SKM-1 treated with dmso at 0.1 percent for 144 hours (cell line): ENCODE measurements at regions not wholly inside any gene's neighbourhood (a gene's known extent, or its start where the extent isn't known, plus 50 kb on each side); places are given as distances from the start of the nearest gene placed in this dataset.

Experiments used
- DNase-seq: peaks from one replicate; lab custom pipeline; 2025; ENCODE audit not compliant: unreplicated experiment; lab: John Stamatoyannopoulos, UW

- no peak for DNase-seq
These were observed 55.9 kb upstream of the SLC66A3 start for GRCh38 chr2:11099122-11100065.

- DNase-seq = no peak
These were observed 55.1 kb upstream of the SLC66A3 start for GRCh38 chr2:11100130-11100529.

DNA sequence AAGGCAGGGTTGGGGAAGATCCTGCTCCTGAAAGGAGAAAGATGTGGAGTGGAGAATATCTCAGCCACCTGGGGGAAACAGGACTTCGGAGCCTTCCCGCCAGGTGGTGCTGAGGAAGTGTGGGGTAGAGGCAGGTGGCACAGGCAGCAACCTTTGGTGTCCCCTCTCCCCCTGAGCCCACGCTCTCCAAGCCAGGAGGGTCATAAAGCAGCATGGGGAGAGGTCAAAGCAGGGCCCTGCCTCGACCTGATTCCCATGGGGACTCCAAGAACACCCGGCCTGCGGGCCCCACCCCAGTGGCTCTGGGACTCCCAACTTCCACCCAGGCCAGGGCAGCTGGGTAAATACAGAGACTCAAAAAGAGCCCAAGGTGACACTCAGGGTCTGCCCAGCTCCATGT lies 54.3 kb upstream of the SLC66A3 start:
- no peak for DNase-seq

DNA sequence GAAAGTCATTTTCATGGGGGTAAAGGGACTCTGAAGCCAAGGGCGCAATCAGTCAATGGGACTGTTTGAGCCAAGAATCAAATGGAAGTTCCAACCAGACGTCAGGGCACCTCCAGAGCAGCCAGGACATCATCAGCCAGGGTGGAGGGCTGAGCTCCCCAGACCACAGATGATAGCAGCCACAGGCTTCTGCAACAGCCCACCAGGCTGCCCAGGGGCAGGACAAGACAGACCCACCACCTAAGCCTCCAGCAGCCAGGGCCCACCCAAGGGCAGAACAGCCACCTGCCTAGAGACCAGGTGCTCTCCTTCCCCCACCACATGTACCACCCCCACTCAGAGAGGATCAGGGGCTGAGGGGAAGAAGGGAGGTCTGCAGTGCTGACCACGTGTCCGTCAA lies 53.8 kb upstream of the SLC66A3 start:
- DNase-seq = no peak

DNA sequence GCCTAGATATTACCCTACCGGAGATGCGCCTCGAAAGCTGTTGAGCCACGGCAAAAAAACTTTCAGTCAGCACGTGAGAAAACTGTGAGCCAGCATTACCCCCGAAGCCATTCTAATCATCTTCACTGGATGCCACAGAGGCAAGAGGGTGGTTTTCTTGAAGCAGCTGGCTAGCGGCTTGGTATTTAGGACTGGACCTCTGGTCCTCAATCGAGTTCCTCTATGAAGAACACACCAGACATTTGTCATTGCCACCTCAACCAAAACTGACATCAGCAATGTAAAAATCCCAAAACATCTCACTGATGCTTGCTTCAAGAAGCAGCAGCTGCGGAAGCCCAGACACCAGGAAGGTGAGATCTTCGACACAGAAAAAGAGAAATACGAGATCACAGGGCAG lies 52.8 kb upstream of the SLC66A3 start:
- no peak for DNase-seq

GRCh38 chr2:11102956-11103860 lies 52.1 kb upstream of the SLC66A3 start:
- no peak for DNase-seq

DNA sequence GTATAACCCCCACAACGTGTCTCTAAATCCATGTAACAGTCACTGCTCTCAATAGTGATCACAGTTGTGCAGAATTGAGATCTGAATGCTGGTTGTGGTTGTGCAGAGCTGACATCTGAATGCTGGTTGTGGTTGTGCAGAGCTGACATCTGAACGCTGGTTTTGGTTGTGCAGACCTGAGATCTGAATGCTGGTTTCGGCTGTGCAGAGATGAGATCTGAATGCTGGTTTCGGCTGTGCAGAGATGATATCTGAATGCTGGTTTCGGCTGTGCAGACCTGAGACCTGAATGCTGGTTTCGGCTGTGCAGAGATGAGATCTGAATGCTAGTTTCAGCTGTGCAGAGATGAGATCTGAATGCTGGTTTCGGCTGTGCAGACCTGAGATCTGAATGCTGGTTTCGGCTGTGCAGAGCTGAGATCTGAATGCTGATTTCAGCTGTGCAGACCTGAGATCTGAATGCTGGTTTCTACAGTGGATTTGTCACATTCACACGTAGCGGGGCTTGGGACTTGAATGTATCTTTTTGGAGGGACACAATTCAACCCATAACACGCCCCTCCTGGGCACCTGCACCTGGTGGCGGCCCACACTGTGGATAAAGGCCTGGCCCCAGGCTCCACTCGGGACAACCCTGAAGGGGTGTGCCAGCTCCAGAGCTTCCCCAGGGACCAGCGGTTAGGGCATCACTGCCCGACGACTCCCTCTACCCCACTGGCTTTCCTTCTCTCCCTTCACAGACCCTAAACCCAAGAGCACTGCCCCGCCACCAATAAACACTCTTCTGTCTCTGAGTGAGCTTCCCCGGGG lies 51.1 kb upstream of the SLC66A3 start:
- DNase-seq = no peak

- DNase-seq = no peak
These were observed 50.2 kb upstream of the SLC66A3 start for GRCh38 chr2:11104794-11105660.
